HG02571 (cell line): ENCODE measurements at regions not wholly inside any gene's neighbourhood (a gene's known extent, or its start where the extent isn't known, plus 50 kb on each side); places are given as distances from the start of the nearest gene placed in this dataset.

Experiments
- ATAC-seq: cut with Tn5 transposase; IDR thresholded peaks from one replicate; pipeline ENCODE4 v1.9.1; 2021; ENCODE audit warnings: mild to moderate bottlenecking, moderate library complexity; ENCODE audit not compliant: unreplicated experiment

DNA sequence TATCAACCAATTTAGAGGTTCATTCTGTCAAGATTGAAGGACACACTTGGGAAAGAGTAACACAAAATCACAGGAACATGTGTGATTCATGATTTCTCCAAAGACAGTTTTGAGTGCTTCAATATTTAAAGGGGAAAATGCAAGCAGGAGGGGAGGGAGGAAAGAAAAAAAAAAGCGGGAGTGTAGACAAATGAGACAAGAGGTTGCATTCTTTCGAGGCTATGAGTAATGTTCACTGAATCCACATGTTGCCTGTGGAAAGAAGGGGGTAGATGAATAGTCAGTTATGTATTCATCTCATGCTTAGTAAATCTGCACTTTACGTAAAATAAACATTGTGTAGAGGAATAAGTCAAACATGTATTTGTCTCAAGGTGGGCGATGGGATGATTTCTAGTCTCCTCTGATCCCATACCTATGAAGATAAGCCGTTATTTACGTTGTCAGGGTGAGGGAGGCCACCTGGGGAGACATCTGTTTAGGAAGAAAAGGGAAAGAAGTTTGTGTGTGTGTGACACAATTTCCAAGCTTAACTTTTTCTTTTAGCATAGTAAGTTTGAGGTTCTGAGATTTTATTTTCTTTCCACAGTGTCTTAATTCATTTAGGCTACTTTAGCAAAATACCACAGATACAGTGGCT is 211.0 kb upstream of the ZC3H15 start:
- no peak for ATAC-seq

DNA sequence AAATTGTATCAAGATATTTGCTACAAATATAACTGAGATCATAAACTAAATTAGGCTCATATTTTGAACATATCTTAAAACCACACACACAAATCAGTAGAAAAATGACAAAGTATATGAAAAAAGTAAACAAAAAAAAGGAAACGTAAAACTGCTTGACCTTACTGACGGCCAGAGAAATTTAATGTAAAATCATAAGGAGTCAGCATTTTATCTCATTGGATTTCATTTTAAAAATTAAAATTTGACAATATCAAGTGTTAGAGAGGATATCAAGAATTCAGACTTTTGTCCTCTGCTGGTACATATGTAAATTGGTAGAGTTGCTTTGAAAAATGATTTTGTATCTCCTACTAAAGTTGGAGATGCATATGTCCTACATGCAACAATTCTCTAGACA is 209.2 kb upstream of the ZC3H15 start:
- no peak for ATAC-seq

DNA sequence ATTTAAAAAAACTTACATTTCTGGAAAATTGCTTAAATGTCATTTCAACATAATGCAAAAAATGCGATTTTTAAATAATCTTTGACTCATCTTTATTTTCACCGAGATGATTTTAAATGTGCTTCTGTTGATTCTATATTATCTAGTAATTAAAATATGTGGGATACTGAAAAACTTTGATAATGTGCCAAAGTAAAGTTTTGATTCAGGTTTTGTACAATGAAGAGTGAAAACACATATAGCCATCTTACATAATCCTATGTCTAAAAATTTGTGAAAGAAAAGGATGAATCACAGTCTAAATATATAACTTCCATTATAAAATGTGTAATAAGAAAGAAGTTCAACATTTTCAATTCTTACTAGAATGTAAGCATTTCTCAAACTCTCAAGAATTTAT is 204.3 kb upstream of the ZC3H15 start:
- ATAC-seq = no peak

DNA sequence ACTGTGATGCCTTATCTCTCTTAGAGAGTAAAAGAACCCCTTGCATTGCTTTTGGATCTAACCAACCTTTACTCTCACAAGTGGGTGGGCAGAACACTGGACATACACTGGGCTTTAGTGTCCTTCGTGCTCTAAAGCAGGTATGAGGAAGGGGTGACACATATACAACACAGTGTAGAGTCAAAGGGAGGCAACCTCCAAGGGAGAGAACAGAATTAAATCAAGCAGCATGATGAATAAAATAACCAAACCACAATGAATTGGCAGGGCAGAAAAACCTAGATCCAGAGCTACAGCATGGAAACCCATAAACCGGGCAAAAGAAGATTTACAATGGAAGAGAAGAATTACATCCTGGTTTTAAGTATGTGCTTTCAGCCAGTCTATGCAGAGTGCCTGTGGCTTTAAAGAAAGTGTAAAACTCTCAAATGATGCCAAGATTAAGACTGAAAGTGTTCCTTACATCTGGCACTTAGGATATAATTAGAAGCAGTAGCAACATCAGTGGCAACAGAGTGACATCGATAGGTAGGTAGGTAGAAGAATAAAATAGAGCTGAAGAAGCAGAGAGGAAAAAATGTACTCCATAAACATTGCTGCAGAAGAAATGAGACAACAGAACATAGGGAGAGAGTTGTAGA is 191.7 kb upstream of the ZC3H15 start:
- ATAC-seq = no peak

DNA sequence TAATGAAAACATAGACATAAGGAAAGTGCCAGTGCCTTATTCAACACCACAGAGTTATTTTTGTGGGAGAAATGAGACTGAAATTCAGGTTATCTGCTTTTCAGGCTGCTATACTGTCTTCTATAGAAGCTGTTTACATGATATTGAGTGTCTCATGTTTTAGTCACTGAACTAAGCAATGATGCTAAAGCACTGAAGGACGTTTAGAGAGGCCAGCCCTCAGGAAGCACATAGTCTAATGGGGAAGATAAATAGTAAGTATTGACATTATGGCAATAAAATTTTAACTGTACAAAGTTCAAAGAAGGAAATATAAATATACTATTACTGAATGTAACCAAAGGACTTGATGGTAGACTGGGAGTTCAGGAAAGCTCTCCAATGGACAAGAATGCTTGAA is 186.4 kb upstream of the ZC3H15 start:
- ATAC-seq = no peak

DNA sequence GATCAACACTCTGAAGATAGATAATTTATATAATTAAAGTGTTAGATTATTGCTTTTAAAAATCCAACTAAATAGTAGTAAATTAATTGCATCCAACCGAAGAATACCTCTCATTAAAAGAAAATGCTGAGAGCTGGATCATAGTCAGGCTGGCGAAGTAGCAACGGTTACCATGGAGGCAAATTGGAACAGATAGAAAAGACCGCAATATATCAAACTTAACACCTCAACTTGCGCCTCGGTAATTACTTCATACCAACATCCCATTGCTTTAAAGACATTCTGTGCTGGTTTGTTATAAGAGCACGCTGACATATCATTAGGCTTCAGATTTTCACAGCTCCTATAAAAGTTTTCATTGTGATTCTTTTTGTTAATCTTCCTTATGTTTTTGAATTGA is 183.8 kb upstream of the ZC3H15 start:
- no peak for ATAC-seq

DNA sequence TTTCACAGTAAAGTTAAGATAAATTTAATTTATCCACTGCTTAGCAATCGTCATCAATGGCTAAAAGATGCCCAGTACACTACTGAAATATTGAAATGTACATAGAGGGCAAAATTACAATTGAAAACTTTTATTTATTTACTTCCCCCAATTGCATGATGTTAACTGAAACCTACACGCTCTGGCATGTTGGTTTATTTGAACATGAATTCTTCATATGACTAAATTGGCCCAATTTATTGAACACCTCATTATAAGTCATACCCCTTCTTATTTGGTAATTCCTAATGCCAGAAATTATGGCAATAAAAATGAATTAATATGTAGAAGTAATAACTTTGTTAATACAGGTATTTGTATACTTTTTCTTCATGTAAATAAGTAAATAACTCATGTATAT is 183.0 kb upstream of the ZC3H15 start:
- no peak for ATAC-seq

DNA sequence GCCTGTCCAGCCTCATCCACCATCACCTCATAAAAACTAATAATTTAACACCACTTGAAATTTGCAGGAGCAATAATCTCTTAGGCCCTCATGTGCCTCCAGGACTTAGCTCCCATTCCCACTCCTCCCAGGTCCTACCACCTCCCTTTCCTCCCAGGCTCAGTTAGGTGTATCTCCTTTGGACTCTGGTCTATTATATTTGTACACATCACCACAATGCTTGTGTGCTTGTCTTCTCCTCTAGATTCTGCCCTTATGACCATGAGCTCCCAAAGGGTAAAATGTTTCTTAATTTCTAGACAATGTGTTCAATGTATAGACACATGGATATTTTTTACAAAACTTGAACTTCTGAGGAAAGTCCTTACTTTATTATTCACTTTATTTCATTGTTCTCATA is 182.0 kb upstream of the ZC3H15 start:
- no peak for ATAC-seq

DNA sequence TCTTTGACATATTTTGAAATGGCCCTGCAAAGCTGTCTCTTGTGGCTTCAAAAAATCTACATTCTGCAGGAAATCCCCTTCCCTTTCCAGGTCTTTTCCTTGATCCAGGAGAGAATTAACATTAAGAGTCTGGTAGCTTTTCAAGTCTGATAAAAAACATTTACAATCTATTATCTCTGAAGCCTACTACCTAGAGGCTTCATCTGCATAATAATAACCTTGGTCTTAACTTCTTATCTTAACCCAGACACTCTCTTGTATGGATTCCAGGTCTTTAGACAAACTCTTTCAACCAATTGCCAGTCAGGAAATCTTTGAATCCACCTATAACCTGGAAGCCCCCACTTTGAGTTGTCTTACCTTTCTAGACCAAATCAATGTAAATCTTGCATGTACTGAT is 179.3 kb upstream of the ZC3H15 start:
- no peak for ATAC-seq

DNA sequence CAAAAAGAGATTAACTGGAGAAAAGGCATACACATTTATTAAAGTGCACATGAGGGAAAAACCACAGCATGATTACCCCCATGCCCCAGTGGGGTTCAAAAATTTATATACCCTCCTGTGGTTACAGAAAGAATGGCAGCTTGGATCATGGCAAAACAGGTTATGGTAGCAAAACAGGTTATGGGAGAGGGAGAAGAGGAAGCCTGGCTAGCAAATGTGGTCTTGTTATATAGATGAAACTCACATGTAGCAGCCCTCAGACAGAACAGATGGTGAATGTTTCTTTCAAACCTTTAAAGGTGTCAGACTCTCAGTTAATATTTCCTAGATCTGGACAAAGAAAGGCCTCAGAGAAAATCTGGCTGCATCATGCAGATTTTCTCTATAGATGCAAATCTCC is 178.2 kb upstream of the ZC3H15 start:
- ATAC-seq = no peak

DNA sequence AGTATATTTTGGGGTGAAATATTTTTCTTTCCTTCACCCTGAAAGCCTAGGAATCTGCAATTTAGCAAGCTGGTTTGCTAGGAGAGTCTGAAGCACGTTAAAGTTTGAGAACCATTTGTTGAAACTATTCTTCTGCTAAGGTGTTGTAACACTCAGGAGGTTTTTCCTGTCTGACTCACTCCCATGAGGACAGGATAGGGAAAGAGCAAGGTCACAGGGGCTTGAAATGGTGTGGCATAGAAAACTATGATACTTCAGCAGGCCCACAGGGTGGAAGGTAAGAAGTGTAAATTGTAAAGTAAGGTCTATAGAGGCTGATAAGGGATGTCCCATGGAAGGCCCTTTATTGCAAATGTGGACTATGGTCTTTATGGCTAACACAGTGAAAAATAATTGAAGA is 177.7 kb upstream of the ZC3H15 start:
- ATAC-seq = no peak

DNA sequence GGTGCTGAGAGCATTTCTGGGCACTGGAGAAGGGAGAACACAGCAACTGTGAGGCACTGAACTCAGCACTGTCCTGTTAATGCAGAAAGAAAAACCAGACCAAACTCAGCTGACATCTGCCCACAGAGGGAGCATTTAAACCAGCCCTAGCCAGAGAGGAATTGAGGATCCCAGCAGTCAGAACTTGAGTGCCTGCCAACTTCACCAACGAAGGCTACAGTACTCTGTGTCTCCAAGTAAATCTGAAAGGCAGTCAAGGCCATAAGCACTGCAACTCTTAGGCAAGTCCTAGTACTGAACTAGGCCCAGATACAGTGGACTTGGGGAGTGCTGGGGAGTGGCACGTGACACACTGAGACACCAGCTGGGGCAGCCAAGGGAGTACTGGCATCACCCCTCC is 176.2 kb upstream of the ZC3H15 start:
- ATAC-seq = no peak

DNA sequence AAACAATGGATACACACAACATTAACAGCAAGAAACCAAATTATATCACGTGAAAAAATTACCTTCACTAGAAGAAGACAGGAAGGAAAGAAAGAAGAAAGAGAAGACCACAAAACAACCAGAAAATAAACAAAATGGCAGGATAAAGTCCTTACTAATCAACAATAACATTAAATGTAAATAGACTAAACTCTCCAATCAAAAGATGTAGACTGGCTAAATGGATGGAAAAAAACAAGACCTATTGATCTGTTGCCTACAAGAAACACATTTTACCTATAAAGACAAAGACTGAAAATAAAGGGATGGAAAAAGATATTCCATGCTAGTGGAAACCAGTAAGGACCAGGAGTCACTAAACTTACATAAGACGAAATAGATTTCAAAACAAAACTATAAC is 167.0 kb upstream of the ZC3H15 start:
- ATAC-seq = no peak

DNA sequence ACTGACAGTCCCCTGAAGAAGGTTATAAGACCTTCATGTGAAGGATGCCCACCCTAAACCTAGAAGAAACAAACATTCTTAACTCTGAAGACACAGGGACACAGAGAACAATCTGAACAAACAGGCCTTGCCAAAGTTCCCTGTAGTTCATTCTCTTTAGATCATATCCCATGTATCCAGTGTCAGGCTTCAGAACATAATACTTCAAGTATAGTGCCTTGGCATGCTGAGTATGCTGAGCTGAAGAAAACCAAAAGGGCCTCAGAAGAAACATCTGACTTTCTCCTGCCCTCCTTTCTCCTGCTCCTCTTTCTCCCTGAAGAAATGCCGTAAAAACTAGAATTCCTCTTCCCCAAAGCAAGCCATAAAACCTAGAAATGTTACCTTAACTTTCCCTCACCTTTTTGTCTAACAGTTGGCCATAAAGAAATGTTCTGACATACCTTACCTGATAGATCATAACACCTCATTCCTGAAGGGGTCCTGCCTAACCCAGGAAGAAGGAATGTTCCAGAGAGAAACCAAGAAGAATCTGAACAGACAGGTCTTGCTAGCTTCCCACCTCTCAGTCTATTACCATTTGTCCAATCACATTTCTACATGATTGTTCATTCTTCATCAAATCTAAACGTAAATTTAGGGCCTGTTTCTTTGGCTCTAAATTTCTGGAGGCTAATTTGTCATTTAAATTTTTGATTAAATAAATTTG is 160.1 kb upstream of the ZC3H15 start:
- no peak for ATAC-seq

DNA sequence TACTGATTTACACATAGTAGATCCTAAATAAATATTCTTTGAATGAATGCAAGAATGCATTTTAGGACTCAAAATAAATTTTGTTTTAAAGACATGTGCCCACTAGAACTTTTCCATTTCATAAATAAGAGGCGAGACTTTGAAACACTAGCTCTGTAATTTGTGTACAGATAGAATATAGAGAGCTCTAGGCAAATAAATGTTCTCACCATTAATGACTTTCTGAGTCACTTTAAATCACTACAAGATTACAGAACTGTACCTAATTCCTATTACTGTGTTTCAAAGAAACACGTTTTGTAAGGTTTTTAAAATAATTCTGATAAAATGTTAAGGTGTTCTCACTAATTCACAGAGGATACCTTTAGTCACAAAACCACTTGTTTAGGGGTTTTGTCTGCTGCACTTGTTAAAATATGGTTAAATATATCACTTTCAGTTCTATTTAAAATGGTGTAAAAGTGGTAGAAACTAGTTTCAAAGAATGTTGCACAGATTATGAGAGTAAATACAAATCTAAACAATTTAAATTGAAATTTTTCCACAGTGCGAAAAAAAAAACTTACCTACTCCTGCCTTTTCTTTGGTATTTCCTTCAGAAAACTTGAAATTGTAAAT is 158.7 kb upstream of the ZC3H15 start:
- peak; percentile 78 for ATAC-seq

DNA sequence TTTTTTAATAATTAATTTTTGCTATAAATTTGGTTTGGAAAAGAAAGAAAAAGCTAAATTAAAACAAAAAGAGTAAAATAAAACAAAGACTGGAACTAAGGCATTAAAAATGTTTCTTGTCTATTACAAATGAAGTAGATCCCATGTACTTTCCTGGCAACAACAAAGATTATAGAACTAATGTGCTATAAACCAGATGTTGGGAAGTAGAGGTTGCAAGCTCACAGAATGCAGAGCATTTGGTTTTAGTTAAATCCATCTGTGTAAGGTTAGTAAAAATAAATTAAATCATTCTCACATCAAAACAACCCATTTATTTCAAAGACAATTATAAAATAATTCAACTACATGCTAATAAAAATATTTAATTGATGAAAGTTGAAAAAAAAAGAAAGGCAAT is 157.2 kb upstream of the ZC3H15 start:
- no peak for ATAC-seq

DNA sequence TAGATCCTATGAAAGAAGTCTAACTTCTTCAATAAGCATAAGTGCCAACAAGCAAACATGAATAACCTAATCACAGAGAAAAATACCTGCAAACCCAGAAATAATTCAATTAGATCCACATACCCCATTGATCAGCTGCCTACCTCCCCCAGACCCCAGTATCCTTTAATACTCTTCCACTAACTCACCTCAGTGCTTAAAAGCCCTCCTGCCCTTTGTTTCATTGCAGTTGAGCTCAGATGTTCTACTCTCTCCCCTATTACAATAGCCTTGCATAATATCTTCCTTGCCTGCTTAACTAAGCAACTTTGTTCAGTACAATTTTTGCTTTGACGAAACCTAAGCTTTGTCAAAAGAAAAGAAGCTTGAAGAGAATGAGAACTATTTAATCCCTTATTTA is 156.0 kb upstream of the ZC3H15 start:
- no peak for ATAC-seq

DNA sequence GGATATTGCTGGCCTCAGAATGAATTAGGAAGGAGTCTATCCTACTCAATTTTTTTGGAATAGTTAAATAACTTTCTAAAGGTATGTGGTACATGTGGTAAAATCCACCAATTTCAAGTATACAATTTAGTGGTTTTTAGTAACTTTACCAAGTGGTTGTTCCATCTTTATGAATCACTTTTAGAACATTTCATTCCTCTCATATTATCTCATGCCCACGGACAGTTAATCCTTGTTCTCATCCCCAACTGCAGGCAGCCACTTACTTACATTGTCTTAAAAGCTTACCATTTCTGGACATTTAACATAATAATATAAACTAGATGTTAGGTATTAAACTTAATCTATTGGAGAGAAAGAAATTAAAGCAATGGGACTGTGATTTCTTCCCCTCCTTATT is 146.3 kb upstream of the ZC3H15 start:
- ATAC-seq = no peak

DNA sequence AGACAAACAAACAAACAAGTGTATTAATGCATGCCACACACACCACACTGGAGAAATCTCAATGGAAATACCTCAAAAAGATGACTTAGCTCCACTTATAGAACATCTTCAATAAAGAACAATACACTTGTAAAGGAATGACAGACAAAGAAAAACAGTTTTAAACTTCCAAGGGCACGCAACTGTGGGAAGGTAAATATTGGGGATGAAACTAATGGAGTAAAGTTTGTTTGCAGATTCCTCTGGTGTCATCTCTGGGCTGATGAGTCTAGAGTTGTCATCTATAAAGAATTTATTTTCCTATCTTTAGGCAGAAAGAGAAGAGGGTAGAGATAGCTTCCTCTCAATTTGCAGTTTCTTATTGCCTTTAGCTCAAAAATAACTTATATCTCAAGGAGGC is 144.0 kb upstream of the ZC3H15 start:
- ATAC-seq = no peak

DNA sequence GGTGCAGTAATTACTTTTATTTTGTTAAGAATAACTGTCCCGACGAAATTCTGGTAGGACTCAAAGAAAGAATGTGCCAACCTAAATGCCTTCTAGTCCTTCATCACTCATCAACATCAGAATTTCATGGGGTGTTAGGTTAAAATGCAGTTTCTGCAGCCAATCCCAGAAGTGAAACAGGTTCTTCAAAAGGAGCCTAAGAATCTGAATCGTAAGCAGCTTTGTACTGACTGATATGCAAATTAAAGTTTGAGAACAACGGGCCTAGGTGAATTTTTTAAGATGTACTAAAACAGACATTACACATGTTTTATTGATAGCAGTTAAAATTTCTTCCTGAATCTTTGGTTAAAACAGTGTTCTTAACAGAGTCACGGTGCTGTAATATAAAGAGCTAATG is 140.3 kb upstream of the ZC3H15 start:
- ATAC-seq = no peak

DNA sequence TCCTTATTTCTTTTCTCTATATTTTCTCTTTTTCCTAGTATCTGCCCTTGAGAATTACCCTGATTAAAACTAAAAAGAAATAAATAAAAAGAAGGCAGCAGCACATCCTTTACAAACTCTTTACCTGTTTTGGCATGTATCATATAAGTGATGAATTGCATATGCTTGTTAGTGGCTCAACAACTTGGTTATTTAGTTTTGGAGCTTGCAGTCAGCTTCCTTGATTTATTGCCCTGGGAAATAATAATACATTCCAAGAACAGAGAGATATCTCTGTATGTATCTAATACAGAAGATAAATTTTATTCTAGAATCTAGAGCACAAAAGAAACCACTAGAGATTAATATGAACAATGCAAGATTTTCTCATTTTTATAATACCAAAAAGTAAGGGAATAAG is 139.8 kb upstream of the ZC3H15 start:
- ATAC-seq = no peak

DNA sequence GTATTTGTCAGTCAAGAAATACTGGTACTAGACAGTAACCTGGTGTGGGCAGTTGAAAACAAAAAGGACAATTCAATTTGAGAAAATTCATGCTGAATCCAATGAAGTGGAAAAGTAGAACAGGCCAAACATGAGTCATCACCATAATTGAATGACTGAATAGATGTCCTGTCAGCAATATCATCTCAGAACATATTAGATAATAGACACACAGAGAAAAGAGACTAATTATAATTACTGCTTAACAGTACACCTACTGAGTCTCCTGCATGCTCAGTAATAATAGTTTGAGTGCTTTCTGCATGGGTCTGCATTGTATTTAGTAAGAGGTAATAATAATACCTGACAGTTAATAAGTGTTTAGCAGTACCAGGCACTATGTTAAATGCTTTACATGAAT is 138.6 kb upstream of the ZC3H15 start:
- ATAC-seq = no peak
